ENCODE measurements at regions not wholly inside any gene's neighbourhood (a gene's known extent, or its start where the extent isn't known, plus 50 kb on each side); places are given as distances from the start of the nearest gene placed in this dataset.

DNA sequence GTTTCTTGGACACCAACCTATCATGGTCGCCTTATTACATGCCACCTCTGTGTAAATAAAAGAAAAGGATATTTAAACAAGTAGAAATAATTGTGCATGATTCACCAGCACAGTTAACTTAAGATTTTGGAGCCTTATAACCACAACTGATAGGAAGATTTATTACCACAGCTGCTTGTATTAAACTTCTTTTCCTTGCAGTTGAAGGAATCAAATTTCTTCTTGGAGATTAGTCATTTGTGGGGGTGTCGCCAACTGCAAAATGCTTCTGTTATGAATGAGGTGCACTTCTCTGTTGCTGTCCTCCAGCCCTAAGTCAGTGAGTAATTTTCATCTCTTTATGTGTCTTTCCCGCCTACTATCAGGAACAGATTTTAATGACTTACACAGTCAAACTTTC, 73.3 kb downstream of the OR13H1 start:
- H3K9me3 Mint-ChIP-seq (ENCODE audit: low read depth) = no peaks in the 10 kb centered on the region
- no peak overlapping the region for H3K4me3 Mint-ChIP-seq (ENCODE audit: low read depth)
- H3K27ac Mint-ChIP-seq = no peak overlapping the region
- no peak for DNase-seq (ENCODE audit: low spot score, unreplicated experiment)
- TF ChIP-seq, protein P1, sequence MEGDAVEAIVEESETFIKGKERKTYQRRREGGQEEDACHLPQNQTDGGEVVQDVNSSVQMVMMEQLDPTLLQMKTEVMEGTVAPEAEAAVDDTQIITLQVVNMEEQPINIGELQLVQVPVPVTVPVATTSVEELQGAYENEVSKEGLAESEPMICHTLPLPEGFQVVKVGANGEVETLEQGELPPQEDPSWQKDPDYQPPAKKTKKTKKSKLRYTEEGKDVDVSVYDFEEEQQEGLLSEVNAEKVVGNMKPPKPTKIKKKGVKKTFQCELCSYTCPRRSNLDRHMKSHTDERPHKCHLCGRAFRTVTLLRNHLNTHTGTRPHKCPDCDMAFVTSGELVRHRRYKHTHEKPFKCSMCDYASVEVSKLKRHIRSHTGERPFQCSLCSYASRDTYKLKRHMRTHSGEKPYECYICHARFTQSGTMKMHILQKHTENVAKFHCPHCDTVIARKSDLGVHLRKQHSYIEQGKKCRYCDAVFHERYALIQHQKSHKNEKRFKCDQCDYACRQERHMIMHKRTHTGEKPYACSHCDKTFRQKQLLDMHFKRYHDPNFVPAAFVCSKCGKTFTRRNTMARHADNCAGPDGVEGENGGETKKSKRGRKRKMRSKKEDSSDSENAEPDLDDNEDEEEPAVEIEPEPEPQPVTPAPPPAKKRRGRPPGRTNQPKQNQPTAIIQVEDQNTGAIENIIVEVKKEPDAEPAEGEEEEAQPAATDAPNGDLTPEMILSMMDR (IDR thresholded peaks at IDR 0.05; ENCODE audit: unreplicated experiment) = no peak
- H3K36me3 Mint-ChIP-seq (ENCODE audit: insufficient read depth) = no peaks in the 10 kb centered on the region
- H3K27me3 Mint-ChIP-seq = peaks cover under 1% of the 10 kb centered on the region
- peaks cover 17% of the 10 kb centered on the region for H3K4me1 Mint-ChIP-seq (ENCODE audit: low read depth)

DNA sequence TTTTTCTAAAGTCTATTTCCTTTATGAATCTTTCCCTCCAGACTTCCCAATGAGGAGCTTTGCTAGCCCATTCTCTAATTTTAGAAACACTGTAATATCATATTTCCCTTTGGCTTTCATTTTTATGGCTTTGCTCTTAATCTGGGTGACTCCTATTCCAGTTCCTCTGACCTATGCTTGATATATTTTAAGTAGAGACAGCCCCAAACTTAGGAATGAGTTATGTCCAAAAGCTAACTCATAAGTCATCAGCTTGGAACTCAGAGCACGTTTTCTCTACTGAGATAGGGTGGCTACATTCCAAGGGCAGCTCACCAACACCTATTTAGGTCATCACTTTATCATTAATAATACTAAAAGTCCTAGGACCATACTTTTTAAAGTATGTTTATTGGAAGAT, 77.8 kb downstream of the OR13H1 start:
- no peak overlapping the region for H3K4me3 Mint-ChIP-seq (ENCODE audit: low read depth)
- H3K36me3 Mint-ChIP-seq (ENCODE audit: insufficient read depth) = no peaks in the 10 kb centered on the region
- no peaks in the 10 kb centered on the region for H3K4me1 Mint-ChIP-seq (ENCODE audit: low read depth)
- H3K9me3 Mint-ChIP-seq (ENCODE audit: low read depth) = no peaks in the 10 kb centered on the region
- DNase-seq (ENCODE audit: low spot score, unreplicated experiment) = no peak
- H3K27me3 Mint-ChIP-seq = peaks cover 3% of the 10 kb centered on the region
- TF ChIP-seq, protein P1 (IDR thresholded peaks at IDR 0.05; ENCODE audit: unreplicated experiment) = no peak
- H3K27ac Mint-ChIP-seq = no peak overlapping the region

DNA sequence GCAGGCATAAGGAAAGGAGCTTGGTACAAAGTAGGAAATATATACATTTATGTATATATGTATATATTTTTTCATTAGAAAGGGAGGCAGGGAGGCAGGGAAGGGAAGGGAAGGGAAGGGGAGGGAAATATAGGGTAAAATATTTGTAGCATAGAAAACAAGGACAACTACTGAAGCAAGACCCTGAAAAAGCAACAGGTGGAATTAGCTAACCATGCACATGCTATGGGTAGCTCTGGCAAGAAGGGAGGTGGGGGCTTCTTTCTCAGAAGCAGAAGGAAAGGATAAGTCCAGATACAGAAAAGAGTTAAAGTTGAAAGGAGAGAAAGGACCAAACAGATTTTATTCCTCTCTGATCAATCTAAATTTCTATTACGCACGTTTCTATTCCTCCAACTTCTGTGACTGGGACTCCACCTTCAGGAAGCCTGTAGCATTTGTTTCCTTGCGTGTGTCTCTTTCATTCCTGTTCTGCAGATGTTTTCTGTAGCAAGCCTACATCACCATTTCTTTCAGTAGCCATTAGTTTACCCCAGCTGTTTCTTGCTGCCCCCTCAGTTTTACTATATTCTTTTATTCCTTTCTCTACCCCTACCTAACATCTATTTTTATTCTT, 82.9 kb downstream of the OR13H1 start:
- Mint-ChIP-seq H3K9me3 (ENCODE audit: low read depth) (no peaks in the 10 kb centered on the region), H3K27me3 (peaks cover 21% of the 10 kb centered on the region), H3K4me1 (ENCODE audit: low read depth) (no peaks in the 10 kb centered on the region), H3K36me3 (ENCODE audit: insufficient read depth) (no peaks in the 10 kb centered on the region), H3K4me3 (ENCODE audit: low read depth) (no peak overlapping the region), H3K27ac (no peak overlapping the region)
- TF ChIP-seq, protein P1 (IDR thresholded peaks at IDR 0.05; ENCODE audit: unreplicated experiment) = peak; percentile 61
- DNase-seq (ENCODE audit: low spot score, unreplicated experiment) = no peak

DNA sequence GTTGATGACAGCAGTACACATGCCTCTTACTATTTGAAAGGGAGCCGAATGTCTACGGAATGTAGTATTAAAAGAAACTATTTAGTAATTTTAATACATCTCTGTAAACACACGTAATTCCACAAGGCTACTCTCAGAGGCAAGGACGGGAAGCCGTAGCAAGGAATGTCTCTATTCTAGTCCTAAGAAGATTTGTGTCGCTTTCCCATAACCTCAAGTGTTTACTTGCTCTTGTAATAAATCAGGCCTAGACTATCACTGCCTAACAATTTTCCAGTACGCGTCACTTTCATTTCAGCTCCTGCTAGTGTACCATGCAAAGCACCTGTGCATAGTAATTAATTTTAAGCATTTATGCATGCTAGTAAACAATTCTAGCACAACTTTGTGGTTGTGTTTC, 86.7 kb downstream of the OR13H1 start:
- H3K4me1 Mint-ChIP-seq (ENCODE audit: low read depth) = no peaks in the 10 kb centered on the region
- no peaks in the 10 kb centered on the region for H3K36me3 Mint-ChIP-seq (ENCODE audit: insufficient read depth)
- no peak for DNase-seq (ENCODE audit: low spot score, unreplicated experiment)
- no peak overlapping the region for H3K4me3 Mint-ChIP-seq (ENCODE audit: low read depth)
- peaks cover 21% of the 10 kb centered on the region for H3K27me3 Mint-ChIP-seq
- H3K27ac Mint-ChIP-seq = no peak overlapping the region
- no peaks in the 10 kb centered on the region for H3K9me3 Mint-ChIP-seq (ENCODE audit: low read depth)
- TF ChIP-seq, protein P1 (IDR thresholded peaks at IDR 0.05; ENCODE audit: unreplicated experiment) = no peak

DNA sequence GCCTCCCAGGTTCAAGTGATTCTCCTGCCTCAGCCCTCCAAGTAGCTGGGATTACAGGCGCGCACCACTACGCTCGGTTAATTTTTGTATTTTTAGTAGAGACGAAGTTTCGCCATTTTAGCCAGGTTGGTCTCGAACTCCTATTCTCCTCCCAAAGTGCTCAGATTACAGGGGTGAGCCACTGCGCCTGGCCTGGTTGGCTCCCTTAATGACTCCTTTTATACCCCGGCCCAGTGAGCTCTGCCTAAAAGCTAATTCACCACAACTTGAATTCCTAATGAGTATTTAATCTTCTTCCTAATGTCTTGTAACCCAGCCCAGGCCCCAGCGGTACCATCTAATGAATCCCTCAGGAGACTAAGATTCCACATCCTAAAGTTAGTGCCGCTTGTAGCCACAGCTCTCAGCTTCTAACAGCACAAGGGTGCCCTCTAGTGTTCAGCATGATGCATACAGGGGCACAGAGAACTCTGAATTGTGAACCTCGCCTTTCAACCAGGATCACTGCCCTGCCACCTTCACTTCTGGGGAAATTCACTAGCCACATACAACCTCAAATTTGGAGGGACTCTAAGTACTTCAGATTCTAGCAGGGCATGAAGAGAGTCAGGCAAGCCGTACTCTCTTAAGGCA, 89.5 kb downstream of the OR13H1 start:
- no peaks in the 10 kb centered on the region for H3K36me3 Mint-ChIP-seq (ENCODE audit: insufficient read depth)
- TF ChIP-seq, protein P1 (IDR thresholded peaks at IDR 0.05; ENCODE audit: unreplicated experiment) = peak; percentile 91
- no peak overlapping the region for H3K4me3 Mint-ChIP-seq (ENCODE audit: low read depth)
- peaks cover 9% of the 10 kb centered on the region for H3K27me3 Mint-ChIP-seq
- H3K9me3 Mint-ChIP-seq (ENCODE audit: low read depth) = no peaks in the 10 kb centered on the region
- DNase-seq (ENCODE audit: low spot score, unreplicated experiment) = peak; percentile 55
- H3K27ac Mint-ChIP-seq = no peak overlapping the region
- no peaks in the 10 kb centered on the region for H3K4me1 Mint-ChIP-seq (ENCODE audit: low read depth)
